HCEC 1CT (cell line): ENCODE measurements at regions not wholly inside any gene's neighbourhood (a gene's known extent, or its start where the extent isn't known, plus 50 kb on each side); places are given as distances from the start of the nearest gene placed in this dataset.

Source experiments
- DNase-seq: peaks from one replicate; pipeline ENCODE4 v3.0.0-alpha.2; 2017

DNA sequence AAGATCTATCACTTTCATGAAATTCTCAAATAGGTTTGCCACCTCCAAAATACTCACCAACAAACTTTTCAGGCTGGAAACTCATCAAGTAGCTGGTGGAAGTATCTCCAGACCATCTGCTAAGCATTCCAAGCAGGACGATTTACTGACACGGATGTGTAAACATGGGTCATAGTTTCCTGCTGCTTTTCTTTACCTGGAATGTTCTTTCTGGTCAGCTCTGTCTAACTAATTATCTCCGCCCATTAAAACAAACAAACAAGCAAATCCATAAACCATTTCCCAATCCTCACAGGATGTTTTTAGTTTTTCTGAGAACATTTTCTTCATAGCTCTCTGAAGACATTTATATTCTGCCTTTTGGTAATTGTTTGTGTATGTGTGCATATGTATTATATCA lies 397.0 kb downstream of the METTL15 start:
- DNase-seq: no peak

DNA sequence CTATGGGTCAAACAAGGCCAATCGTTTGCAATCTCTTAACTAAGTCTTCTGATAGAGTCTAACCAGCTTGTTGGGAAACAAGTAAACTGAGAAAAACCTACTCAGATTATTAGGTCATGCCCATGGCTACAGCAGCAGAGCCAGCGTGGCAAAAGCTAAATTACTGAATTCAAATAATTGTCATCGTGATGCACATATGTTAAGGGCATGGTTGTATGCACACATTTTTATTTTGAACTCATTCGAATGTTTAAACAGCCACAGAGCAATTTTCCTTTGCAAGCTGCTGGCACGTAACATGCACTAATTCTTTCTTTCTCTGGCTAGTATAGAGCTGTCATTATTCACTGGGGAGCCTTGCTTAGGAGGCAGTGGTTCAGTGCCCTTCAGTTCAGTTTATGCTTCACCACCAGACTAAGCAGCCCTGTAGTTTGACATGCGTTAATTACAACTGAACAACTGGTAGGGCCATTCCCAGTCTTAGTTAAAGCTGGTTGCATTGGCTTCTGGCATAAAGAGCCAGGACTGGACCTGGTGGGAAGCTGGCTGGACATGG lies 396.4 kb downstream of the METTL15 start:
- no peak for DNase-seq

DNA sequence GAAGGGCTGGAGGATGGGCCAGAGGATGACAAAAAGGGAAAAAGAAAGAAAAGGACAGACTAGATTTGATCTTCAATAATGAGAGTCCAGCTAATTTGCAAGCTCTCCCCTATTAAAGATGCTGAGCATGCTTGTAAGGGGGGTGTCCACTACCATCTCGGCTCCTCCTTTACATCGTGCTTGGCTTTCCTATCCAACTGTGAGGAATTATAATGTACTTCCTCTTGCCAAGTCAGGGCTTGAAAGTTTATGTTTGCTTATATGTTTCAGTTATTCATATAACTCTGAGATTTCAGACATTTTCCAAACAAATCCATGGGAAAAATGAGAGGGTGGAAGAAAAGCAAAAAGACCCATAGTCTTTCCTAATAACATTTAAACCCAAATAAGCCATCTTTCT lies 387.1 kb downstream of the METTL15 start:
- DNase-seq: no peak

DNA sequence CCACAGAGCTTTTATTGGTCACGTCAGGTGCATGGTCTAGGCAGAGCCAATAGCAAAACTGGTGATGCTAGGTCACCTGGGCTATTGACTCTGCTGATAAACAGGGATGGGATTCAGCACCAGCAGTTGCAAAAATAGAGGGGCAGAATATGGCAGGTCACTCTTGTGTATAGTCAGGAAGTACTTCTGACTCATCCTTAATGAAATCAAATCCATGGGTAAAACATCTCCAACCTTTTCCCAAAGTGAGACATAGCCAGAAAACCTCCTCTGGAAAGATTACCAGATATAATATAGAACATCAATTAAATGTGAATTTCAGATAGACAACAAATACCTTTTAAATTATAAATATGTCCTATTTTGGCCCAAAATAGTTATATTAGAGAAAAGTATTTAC lies 383.2 kb downstream of the METTL15 start:
- DNase-seq: peak; percentile 40

DNA sequence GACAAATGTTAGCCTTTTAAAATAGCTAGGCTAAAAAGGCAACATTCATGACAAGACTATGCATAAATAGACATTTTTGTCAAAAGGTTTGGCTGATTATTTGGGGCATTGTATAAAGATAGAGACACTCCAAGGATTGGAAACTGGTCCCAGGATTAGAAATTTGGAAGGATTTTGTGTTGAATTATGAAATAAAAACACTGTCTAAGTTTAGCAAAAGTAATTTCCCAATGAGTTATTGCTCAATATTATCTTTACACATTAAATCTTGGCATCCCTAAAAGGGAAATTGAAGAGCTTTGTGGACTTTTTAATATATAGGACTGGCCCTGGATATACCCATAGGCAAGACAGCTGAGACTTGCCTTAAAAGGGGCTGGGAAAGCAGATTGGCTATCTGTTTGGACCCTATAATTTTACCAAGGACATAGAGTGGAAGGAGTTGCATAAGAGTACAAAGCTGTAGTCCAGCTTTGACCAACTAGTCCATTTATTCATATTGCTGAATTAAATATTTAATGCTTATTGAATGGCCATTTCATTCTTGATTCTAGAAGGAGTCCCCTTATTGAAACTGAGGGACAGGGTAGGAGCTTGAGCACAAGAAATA lies 382.7 kb downstream of the METTL15 start:
- DNase-seq: peak; percentile 25

DNA sequence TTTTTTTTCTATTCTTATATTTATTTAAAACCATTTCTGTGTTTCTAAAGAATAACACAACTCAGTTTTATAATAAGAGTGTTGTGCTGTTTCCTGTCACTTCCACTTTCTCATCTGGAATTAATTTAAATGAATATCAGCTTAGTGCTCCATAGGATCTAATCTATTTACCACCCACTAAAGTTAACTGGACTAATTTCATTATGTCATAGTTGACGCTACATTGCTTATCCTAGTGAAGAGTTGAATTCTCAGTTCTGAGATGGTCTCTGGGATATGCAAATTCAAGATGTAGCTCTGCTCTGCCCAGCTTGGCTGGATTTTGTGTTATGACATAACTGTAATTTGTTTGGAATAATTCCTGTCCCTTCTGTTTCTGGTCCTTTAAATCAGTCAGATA lies 380.1 kb downstream of the METTL15 start:
- DNase-seq: no peak

DNA sequence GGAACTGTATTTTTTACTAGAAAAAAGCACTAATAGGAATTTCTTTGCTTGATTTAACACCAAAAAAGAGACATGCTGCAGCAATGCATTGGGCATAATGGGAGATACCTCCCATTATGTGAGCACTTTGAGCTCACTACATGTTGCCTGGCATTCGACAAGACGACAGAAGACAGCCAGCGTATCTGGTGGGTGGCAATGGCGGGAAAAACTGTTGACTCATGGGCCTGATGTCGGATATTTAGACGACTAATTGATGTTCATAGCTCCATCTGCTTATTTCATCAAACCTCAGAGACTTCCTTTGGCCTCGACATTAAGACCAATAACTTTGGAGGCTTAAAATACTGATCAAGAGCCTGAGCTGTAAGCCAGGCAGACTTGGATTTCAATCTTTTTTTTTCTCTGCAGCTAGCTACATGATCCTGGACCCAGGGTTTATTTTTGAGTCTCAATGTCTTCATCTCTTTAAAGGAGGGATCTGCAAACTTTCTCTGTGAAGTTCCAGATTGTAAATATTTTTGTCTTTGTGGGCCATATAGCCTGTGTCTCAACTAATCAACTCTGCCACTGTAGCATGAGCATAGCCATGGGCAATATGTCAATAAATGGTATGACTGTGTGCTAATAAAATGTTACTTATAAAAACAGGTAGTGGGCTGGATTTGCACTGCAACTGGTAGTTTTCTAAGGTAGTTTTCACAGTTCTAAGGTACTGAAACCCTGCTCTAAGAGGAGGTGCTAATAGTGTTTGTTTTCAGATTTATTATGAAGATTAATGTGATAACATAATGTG lies 375.1 kb downstream of the METTL15 start:
- DNase-seq: no peak

DNA sequence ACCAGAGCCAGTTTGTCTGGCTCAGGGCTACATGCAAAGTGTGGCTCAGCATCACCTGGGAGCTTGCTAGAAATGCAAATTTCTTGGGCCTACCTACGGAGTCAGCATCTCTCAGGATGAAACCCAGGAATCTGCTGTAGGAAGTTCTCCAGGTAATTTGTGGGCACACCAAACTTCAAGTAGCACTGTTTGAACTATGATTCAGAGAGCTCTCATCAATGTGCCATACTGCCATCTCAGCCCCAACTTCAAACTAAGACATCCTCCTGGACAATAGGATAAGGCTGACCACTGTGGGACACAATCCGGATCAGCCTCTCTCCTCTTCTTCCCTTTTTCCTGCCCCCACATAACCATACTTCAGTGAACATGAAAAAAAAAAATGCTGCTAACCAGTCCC lies 374.5 kb downstream of the METTL15 start:
- DNase-seq: no peak

DNA sequence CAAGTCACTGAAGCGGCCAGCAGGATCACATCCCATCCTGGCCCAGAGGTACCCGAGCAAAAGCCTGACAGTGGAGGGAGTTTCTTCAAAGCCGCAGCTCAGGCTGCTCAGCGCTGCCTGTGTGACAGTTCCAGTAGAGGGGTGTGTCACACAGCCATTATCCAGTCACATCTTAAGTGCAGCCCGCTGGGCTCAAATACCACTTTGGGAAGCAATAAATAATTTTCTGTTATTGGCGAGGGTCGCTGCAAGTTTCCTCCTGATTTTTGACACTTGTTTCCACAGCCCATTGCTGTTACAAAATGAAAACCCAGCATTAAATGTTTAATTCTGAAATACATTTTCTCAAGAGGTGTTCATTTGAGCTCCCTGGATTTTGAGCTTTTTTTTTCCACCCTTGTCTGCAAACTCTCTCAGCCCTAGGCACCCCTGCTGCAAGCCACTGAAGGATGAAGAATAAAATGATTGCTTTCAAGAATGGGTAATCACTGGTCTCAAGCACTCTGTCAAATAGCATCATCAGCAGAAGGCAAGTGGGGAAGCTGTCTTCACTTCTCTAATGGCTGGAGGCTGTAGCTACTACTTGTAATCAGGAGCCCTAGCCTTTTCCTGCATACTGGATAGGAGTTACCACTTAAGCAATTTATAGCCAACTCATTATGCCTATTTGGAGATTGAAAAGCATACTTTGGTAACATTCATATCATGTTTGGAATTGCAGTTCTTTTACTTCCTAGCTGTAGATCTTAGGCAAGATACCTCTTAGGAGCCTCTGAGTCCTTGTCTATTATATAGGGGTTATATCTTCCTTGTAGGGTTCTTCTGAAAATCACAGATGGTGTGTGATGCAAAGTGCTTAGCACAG lies 373.7 kb downstream of the METTL15 start:
- DNase-seq: no peak

DNA sequence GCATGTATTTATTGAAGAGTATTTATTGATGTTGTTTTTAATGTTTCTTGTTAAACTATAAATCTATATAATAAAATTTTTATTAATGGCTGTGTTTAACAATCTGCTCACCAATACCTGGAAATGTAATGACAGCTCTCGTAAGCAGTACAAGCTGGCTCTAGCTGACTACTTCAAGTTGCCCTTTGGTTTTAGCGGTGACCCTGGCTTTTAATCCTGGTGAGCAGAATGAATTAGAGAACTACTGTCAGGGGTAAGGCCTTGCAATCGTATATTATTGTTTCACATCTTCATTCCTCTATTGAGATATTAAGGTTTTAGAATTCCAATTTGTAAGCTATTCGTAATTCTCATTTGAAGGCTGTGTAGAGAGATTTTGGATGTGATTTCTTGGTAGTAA lies 372.2 kb downstream of the METTL15 start:
- DNase-seq: no peak

DNA sequence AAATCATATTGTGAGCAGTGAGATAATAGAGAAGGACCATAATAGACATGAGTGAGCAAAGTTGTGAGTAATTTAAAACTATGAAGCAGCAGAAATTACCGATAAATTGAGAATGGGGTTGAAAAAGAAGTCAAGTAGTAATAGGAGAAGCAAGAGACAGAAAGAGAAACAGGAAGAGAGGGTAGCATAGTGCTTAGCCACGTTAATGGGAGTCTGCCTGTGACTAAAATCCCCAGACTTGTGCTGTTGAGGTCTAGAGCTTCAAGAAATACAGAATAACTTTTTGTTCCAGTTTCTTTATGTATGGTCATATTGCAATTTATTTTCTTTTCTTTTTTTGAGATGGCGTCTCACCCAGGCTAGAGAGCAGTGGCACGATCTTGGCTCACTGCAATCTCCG lies 368.7 kb downstream of the METTL15 start:
- no peak for DNase-seq

DNA sequence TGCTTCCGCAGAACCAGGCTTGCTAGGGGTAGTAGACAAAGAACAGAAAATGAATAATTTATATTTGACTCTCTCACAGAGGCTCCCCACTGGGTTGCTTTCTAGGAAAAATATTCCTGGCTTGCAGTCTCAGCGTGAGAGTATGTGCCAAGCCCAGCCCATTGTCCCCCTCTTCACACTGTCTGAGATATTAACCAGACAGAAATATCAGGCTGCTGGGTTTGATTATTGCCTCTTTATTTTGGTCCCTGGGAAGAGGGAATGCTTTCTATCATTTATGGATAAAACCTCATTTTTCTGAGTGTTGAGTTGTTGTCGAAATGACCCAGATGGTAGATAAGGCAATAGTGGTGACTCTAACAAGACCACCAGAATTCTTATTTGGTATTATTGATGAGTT lies 367.9 kb downstream of the METTL15 start:
- DNase-seq: no peak

DNA sequence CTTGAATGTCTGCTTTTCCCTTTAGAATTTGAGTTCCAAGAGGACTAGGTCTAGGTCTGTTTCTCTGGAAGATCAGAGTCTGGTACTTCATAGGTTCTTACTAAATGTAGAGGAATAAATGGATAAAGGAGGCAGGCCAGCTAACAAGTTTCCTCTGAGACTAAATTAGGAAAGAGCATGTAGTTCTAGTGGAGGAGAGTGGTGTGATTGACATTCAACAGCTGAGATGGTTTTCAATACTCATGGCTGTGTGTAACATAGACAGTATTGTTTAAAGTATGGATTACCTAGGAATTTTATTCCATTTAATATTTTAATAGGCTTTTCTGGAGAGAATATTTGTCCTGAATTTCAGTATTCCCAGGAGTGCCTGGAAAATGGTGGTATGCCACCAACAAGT lies 364.7 kb downstream of the METTL15 start:
- no peak for DNase-seq

DNA sequence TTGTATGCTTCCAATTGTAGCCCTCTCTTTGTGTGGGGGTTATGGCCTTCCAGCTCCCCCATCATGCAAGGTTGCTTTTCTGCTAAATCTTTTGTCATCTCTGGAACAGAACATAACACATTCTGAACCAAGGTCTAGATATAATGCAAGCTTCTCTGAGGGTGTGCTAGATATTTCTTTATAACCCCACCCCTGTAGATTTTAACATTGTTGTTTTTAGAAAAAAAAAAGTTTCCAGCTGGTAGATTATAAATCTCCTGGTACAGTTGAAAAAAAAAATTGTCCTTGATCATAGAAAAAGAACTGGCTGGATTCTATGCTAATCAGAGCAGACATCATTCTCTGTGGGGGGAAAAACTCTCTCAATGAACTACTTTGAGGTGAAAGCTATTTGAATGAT lies 363.3 kb downstream of the METTL15 start:
- DNase-seq: no peak

DNA sequence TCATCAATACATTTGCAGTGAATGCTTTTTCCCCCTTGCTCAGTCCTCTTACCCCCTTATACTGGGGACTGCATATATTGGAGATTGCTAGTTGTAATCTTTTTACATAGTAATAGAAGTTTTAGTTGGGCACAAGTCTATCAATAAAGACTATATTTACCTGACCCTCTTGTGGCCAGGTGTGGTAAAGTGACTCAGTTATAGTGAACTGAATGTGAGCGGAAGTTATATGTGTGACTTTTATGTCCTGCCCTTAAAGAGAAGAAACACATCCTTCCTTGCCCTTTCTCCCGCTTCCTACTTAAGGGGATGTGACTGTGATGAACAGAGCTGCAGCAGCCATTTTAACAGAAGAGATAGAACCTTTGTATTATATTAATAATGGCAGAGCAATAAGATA lies 362.0 kb downstream of the METTL15 start:
- no peak for DNase-seq

DNA sequence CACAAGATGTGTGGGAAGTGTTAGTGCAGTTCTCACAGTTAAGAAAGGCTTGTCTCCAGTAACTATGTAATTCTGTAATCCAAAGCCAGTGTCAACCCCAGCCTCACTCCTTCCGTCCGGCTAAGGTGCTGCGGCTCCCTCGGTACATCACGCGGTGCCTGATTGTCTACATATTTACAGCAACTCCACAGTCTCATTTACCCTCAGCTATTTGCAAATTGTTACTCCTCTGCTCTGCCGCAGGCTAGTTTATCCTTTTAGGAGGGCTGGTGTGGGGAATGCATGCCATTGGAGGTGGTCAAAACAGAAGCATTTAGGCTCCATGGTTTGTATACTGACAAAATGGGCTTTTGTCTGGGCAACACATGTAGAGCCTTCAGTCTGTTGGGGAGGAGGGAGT lies 358.3 kb downstream of the METTL15 start:
- no peak for DNase-seq

DNA sequence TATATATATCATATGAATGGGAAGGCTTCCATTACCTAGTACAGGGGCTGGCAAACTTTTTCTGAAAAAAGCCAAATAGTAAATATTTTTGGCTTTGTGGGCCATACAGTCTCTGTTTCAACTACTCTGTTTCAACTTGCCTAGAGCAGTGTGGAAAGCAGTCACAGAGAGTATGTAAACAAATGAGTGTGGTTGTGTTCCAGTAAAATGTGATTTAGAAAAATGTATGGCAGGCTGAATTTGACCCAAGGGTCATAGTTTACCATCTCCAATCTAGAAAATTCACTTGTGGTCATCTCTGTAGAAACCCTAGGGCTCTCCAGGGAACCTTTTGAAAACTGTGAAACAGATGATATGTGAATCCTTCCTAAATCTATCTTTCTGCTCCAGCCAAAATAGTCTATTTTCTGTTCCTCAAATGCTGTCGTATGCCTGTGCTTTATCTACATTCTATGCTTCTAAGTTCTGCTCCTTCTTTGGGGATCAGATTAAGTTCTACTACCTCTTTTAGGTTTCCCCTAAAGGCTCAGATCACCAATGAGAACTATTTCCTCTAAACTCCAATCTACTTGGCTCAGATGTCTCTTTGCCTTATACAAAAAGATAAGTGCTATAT lies 356.2 kb downstream of the METTL15 start:
- peak; percentile 62 for DNase-seq

DNA sequence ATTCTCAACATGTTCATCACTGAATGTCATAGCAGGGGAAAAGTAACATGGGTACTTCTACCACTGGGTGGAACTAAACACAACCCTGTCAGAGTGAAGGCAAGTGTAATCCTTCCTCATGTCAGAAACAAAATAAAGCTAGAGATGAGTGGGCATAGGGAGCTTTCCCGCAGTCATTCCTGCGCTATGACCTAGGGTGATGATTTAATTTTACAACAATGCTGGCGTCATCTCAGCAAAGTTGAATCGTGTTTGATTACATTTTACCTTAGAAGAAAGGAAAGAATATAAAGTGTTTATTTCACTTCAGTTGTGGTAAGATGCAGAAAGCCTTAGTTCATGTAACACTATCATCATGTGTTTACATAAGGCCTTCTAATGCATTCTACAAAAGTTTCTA lies 355.6 kb downstream of the METTL15 start:
- DNase-seq: peak; percentile 84

DNA sequence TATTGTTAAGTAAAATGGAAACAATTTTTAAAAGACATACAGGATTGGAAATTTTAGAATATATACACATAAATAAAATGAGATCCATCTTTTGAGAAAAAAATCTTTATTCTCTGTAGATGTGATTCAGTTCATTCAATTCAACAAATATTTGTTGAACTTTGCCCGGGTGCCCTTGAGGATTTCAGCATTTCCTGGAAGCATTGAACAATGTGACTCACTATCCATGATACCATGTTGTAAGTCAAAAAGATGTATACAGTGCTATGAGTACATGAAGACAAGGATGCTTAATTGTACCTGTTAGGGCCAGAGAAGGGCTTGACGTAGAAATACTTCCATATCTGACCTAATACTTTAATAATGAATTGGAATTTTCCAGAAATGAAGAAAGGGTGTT lies 353.7 kb downstream of the METTL15 start:
- peak; percentile 55 for DNase-seq

DNA sequence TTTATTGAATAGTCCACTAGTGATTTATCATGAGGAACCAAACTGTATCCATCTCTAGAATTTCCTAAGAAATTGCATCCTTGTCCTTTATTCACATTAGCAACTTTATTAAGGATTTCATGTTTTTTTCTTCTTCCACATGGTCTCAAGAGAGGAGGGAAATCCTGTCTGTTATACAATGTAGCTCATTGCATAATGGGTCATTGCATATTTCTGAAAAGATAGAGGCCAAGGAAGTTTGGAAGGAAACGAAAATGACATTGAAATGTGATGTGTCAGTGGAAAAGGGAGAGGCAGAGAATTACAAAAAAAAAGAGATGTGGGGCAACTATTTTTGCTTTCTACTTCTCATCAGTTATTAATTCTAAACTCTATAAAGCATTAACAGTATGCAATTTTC lies 353.1 kb downstream of the METTL15 start:
- peak; percentile 68 for DNase-seq

DNA sequence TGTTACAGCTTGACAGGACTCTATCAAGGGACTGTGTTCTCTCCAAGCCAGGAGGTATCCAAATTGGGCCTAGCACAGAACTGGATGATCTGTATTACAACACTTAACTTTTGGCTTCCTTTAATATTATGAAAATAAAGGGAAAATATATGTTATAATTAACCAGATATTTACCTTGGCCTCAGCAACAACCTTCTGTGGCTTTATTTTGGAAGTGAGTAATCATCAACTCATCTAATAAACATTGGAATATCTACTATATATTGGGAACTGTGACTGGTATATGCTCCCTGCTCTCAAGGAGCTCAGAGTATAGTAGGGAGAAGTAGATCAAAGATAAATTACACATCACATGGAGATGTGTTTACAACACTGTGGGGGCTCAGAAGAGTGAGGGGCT lies 352.2 kb downstream of the METTL15 start:
- DNase-seq: peak; percentile 67

DNA sequence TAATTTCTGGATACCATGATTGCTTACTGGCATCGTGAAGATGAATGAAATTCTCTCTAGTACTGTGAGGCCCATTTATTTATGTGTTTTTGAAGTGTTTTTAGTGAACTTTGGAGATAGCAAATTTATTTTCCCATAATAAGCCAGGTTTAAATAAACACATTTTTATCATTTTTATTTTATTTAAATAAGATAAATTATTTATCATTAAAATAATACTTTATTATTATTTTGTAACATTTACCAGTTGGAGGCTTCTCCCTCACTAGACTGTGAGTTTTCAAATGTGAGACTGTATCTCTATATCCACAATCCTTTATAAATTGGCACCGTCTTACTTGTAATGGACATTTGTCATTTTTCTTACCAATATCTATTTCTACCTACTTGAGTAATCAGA lies 351.7 kb downstream of the METTL15 start:
- no peak for DNase-seq

DNA sequence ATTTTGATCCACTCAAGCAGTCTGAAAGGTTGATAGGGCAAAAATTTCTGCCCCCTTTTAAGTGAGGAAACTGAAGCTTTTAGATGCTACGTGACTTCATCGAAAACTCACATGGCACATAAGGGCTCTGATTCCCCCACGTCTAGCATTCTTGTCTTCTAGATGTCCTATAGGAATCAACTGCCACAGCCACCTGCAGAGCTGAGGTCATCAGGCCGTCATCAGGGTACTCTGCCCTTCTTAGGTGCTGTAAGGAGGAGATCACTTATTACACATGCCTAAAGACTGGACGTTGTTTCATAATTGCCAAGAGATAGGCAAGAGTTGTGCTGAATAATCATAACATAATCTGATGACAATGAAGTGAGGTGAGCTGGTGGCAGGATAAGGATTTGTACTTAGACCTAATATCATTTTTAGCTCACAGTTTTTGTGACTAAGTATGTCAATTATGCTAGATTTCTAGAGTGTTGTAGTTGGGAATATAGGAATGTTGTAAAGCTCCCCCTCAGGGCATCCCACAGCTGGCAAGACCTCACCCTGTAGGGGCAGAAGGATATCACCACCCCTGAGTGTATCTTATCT lies 349.4 kb downstream of the METTL15 start:
- no peak for DNase-seq
